Astrocyte of the spinal cord (primary cell): ENCODE measurements at regions not wholly inside any gene's neighbourhood (a gene's known extent, or its start where the extent isn't known, plus 50 kb on each side); places are given as distances from the start of the nearest gene placed in this dataset.

Experiments
- DNase-seq: peaks from one replicate; pipeline ENCODE4 v3.0.0; 2011; ENCODE audit warnings: low read depth, low spot score
- H3K4me3 ChIP-seq: 2 replicates; pipeline ENCODE4 v1.5.1; 2011; ENCODE audit warnings: low read depth, mild to moderate bottlenecking, low read length, moderate library complexity
- CTCF ChIP-seq: IDR thresholded peaks from 2 replicates; pipeline ENCODE4 v1.5.1; 2012; ENCODE audit warnings: low read depth, mild to moderate bottlenecking, low read length, inconsistent platforms
- in situ Hi-C: cut with HindIII; loops from 2 replicates; pipeline ENCODE4 v1.10.0; 2017; ENCODE audit warnings: low sequenced_read_pairs

- DNase-seq: no peak
- H3K4me3 ChIP-seq: no peak overlapping the region
- in situ Hi-C loops: no loop called here
- no peak for TF ChIP-seq CTCF
Measured at GRCh38 chr13:94896238-94896637, 183.9 kb upstream of the SOX21 start.

GRCh38 chr13:94886191-94886590 lies 173.8 kb upstream of the SOX21 start:
- no peak for TF ChIP-seq CTCF
- in situ Hi-C loops: no loop called here
- no peak overlapping the region for H3K4me3 ChIP-seq
- DNase-seq: peak; percentile 9

- no peak for TF ChIP-seq CTCF
- no peak for DNase-seq
- in situ Hi-C loops: no loop called here
- no peak overlapping the region for H3K4me3 ChIP-seq
Measured at GRCh38 chr13:94880463-94880862, 168.1 kb upstream of the SOX21 start.

GRCh38 chr13:94878602-94879165 lies 166.3 kb upstream of the SOX21 start:
- no peak for DNase-seq
- TF ChIP-seq CTCF: no peak
- no peak overlapping the region for H3K4me3 ChIP-seq
- in situ Hi-C loops: no loop called here

GRCh38 chr13:94864474-94864873 lies 152.1 kb upstream of the SOX21 start:
- H3K4me3 ChIP-seq: no peak overlapping the region
- DNase-seq: no peak
- in situ Hi-C loops: no loop called here
- no peak for TF ChIP-seq CTCF

- peak overlapping the region; percentile 14 for H3K4me3 ChIP-seq
- peak; percentile 38 for DNase-seq
- TF ChIP-seq CTCF: no peak
- in situ Hi-C loops: no loop called here
Measured at GRCh38 chr13:94860981-94861407, 148.6 kb upstream of the SOX21 start.

- H3K4me3 ChIP-seq: no peak overlapping the region
- no peak for DNase-seq
- TF ChIP-seq CTCF: no peak
- in situ Hi-C loops: no loop called here
Measured at GRCh38 chr13:94859811-94860210, 147.5 kb upstream of the SOX21 start.
